NCI-H748 treated with DMSO at 0.1 percent for 48 hours (cell line): ENCODE measurements at regions not wholly inside any gene's neighbourhood (a gene's known extent, or its start where the extent isn't known, plus 50 kb on each side); places are given as distances from the start of the nearest gene placed in this dataset.
"Not testable (repeated sequence)": the region's sequence is repeated elsewhere in the genome, so short reads cannot be mapped to it uniquely, and the experiment has no call there.

ENCODE experiments used
- DNase-seq: peaks from one replicate; lab custom pipeline; 2025; lab: John Stamatoyannopoulos, UW

DNA sequence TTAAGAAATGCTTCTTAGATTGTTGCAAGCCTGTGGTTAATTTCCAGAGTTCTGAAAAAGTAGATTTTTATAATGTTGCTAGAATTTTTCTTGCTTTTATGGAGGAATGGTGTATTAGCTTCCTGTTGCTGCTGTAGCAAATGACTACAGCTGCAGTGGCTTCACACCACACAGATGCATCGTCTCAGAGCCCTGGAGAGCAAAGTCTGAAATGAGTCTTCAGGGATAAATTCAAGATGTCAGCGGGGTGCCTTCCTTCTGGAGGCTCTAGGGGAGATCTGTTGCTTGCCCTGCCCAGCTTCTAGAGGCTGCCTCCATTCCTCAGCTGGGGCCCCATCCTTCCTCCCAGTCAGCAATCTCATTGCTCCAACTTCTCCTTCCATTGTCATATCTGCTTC, 187.8 kb downstream of the ZNF516 start:
- DNase-seq = no peak

DNA sequence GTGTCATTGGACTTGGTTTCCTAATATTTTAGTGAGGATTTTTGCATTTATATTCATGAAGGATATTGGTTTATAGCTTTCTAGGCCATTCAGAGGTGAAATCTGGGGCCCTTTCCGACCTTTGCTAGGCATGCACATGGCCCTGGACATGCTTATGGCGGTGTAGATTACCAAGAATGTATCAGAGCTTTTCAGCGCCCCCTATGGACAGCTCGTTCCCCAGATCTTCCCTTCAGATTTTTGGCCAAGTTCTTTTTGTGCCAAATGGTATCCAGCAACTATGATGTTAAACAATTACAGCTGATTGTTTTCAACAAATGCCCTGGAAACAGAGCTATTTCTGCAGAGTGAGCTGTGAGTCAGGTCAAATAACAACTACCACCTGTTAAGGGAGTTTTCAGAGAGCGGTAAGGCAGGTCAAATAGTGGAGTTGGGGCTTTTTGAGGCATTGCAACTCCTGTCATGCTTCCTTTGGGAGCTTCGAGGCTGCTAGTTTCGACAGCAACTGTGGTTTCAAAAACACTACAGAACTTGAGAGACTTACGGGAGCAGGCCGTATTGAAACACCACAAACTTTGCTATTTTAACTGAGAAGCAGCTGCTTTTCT, 188.3 kb downstream of the ZNF516 start:
- no peak for DNase-seq

DNA sequence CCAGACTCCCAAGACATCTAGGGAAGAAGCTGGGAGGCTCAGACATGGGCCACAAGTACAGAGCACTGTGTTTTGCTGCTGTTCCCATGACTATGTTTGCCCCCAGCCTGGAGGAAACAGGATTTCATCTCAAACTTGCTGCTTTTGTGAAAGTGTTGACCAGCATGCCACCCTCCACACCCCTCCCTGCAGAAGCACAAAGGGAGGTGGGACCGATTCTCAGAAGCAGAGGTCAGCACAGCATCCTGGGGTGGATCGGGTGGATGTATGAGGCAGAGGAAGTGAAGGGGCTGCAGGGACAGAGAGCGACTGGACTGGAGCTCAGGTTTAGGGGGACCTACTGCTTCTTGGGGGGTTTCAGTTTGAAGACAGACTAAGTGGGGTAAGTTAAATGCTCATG, 209.2 kb downstream of the ZNF516 start:
- DNase-seq = no peak

DNA sequence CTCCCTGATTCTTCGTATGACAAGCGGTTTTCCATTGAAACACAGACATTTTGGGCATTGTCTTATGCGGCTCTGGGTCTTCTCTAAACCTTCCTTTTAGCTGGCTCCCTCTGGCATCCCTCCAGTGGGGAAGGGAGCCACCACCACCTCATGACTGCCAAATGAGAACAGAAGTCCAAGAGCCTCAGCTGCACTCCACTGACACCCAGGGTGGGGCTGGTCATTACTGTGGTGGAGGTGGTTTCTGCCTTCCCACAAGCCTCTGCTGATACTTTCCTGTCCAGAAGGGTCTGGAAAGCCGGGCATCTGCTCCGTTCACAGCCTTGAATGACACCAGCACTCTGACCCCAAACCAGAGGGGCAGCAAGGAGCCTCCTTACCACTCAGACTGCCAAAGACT, 213.5 kb downstream of the ZNF516 start:
- no peak for DNase-seq

DNA sequence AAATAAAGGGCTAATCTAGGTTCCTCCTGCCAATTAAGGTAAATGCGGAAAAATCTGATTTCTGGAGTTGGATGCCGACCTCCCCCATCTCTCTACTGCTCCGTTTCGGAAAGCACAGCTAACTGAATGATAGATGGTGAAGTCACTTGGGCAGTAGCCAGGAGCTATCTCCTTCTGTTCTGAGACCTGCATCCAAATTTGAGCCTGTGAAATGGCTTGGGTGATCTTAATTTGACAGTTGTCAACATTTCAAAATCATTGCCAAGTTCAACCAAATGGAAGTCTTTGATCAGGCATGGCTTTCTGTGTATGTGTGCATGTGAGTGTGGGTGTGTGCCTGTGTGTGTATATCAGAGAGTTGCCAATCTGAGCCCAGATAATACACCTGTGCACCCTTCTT, 217.2 kb downstream of the ZNF516 start:
- no peak for DNase-seq

DNA sequence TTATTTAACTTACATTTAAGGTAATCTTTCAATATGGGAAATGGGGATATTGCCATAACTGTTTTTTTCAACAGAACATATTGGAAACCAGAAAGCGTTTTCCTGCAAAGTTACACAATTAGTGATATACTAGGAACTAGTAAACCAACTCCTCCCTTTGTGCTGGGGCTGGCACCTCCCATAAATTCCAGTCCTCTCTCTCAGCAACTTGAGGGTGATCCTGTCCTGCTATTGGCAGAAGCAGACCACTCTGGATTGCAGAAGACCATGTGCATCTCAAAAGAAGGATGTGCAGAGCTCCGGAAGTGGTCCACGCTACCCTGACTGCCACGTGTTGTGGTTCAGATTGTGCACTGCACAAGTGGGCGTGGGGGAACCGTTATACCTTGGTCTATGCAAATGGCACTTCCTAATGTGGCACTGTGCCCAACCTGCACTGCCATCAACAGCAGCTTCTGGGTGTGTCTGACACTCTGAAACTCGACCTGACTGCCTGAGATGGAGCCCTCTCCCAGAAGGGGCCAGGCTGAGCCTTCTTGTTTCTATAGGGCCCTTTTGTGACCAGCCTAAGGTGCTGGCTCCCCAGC, 219.2 kb downstream of the ZNF516 start:
- DNase-seq = no peak

DNA sequence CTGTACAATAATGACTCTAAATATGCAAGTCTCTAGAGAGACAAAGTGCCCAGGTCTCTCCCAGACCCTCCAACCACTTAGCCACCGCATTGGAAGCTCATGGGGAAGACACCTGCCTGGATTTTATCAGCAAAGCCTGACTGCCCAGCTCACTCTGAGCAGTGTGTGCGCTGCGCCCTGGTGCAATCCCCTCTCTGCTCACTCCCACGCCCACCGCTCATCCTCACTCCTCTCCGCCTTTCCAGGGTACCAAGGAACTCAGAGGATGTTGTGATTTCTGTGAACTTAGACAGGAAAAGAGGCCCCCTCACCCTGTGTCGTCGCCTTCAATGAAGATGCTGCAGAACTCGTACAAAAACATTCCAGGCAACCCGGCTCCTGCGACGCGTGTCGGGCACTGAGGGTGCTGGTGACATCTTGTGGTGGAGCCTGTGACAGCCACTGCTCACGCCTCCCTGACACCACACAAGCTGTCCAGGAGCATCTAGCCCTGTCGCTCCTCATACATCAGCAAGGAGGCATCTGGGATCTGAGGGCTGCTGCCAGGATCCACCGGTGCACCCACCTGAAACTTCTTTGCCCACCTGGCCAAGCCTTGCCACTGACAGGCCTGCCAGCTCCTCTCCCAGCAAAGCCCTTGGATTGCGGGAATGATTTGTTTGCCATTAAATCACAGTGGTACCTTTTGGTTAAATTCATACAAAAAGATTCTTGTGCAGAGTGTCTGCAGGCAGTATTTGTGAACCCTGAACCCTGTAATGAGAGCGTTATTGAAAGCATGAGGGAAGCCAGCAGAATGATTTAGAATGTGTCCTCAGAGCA, 220.4 kb downstream of the ZNF516 start:
- DNase-seq = no peak

DNA sequence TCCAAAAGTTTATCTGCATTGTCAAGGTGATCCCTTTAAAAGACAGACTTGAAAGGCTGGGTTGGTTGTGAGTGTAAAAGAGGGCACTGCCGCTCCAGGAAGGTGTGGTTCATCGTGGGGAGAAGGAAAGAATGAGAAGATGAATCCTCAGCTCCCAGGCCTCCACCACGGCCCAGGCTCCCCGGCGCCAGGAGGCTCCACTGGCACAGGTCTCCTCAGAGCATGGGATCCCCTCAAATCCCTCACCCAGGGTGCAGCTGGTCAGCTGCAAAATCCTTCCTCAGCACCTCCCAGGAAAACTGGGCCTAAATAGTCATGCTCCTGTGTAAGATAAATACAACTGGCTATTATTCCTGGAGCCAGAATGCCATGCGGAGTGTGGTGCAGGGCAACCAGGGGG, 221.1 kb downstream of the ZNF516 start:
- no peak for DNase-seq

DNA sequence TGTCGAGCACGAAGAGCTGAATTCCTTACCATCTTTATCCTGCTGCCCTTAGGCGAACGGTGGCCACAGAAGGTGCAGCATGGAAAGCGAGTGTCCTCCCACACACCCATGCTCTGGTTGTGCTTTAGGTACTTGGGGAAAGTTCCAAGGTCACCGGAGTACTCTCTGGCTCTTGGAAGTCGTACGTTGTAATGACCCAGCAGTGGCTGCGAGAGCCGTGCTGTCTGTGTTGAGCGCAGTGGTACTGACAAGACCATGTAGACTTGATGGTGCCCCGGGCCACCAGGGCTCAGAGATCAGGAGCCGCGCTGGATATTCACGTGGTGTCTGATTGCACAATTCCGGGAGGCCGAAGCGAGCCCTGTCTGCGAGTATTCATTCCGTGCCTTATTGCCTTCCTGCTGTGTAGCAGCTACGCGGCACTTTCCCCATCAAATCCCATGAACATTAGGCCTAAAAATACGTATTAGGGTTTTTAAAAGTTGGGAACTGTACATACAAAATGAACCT, 222.0 kb downstream of the ZNF516 start:
- DNase-seq = no peak

DNA sequence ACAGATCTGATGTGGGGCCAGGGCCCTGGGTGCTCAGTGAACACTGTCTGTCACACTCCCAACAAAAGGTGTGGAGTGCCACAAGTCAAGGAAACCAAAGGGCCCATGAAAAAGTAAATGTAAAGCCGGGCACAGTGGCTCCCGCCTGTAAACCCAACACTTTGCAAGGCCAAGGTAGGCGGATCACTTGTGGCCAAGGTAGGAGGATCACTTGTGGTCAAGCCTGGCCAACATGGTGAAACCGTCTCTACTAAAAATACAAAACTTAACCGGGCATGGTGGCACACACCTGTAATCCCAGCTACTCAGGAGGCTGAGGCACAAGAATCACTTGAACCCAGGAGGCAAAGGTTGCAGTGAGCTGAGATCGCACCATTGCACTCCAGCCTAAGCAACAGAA, 227.6 kb downstream of the ZNF516 start:
- DNase-seq = not testable (repeated sequence)

DNA sequence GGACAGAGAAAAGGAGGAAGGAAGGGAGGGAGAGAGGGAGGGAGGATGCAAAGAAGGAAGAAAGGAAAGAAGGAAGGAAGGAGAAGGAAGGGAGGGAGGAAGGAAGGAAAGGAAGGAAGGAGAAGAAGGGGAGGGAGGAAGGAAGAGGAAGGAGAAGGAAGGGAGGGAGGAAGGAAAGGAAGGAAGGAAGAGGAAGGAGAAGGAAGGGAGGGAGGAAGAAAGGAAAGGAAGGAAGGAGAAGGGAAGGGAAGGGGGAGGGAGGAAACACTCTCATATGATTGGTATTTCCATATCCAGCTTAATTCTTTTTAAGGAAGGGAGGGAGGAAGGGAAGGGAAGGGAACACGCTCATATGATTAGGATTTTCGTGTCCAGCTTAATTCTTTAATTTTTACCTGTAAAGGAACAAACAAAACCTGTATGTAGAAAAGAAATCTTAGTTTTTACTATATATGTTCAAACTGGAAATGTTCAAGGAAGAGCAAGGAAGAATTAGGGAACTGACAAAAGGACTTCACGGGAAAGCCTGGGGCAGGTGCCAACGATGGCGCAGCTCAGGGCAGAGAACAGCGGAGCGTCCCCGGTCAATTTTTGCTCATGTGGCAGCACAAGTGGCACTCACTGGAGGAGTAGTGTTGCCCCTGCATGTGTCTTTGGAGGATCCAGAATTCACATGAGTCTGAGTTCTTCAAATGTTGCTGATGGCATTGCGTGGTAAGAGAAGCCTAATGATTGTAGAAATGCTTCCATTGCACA, 228.6 kb downstream of the ZNF516 start:
- no peak for DNase-seq

DNA sequence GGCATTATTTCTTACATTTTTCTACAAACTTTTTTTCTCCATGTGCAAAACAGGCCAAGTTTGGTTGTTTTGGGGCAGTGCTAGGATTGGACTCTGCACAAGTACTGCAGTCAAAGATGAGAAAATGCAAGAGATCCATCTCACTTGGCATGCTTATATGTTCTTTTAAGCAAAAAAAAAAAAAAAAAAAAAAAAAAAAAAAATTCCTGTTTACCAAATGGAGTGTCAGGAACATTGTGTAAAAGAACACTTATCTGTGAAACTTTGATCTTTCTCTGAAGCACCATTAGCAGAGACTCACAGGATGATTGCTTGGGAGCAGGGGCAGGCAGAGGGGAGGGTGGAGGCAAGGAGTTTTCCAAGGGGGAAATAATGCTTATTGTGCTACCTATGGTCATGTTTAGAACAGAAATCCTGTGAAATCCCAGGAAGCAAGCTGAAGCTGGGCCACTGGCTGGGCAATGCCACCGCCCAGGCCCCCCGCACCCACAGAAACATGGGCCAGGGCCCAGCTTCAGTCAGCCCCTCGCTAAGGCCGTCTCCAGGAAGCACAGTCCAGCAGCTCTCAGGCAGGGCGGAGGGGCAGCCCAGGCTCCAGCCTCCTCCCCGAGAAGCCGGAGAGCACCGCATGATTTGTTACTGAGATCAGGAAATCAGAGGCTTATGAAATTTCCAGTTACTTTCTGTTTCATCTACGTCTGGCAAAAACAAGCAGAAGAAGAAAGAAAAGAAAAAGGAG, 229.4 kb downstream of the ZNF516 start:
- no peak for DNase-seq

DNA sequence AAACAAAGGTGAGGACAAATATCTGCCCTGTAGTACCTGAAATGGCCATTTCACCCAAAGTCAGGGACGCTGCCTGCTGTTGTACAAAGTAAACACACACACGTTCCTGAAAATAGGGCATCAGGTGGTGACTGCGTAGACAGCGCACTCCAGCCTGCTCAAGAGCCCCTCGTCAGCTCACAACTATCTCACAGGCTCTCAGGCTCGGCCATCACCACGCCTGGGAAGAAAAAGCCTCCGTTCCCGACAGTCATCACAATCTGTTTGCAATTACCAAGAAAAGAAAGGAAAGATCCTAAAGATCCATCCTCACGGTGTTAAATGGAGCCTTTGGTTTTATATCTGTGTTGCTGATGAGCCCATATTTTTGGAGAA, 230.2 kb downstream of the ZNF516 start:
- no peak for DNase-seq

DNA sequence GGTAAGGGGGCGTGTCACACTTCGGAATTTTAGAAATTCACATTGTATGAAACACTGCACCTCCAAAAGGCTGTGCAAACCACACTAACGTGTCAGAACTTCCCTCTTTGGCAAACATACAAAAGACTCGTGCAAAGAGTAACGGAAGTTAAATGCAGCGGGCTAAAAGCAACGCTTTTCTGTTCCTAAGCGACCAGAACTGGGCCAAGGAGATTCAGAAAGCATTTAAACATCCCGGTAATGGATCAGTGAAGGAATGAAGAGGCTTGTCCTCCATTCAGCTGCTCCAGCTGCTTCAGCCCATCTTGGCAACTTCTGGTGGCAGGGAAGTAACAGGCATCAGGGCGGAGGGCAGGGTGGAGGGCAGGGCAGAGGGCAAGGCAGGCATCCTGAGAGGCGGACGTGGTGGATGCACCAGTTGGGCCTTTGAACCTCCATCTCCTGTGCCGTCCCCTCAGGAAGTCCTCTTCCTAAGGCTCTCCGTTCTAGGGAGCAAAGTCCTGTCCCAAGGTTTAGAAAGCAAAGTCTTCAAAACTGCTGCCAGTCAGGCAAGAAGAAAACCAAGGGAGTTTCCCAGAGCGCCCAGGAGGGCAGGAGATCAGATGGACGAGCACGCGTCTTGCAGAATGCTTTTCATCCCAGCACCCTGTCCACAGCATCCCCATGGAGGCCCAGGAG, 230.7 kb downstream of the ZNF516 start:
- no peak for DNase-seq

DNA sequence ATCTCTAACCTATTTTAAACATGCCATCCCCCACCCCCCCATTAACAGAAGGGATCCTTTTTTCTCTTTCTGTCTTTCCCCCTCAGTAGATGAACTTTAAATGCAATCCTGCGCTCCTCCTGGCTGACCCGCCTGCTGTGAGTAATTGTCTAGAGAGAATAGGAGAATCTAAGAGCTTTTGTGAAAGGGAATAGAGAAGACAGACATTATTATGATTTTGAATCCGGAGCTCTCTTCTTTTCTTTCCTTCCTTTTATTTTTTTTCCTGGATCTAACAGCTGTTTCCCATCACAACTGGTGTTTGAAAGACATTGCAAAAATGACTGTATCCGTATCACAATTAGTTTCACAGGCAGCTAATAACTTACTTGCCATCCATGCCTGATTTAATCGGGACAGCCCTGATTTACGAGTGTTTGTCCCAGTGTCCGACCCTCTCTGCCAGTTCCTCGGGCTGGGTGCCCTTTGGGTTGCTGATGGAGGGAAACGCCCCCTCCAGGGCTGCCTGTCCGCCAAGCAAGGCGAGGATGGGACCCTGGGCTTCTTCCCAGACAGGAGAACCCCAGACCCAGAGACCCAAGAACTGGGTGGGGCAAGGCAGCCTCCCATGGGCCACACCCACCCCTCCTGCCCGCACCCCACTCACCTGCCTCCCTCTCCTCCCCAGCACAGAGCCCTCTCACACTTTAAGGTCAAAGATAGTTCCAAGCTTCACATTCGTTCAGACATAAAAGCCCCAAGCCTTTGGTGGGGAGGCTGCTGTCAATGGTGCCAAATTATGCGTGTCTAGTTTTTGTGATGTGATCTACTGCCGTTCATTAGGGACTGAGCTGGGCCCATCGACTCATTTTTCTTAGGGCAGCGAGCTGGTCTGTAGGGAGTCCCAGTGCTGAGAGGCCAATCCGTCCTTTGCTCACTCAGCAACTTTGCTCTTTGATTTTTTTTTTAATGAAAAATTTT, 231.7 kb downstream of the ZNF516 start:
- DNase-seq = no peak

DNA sequence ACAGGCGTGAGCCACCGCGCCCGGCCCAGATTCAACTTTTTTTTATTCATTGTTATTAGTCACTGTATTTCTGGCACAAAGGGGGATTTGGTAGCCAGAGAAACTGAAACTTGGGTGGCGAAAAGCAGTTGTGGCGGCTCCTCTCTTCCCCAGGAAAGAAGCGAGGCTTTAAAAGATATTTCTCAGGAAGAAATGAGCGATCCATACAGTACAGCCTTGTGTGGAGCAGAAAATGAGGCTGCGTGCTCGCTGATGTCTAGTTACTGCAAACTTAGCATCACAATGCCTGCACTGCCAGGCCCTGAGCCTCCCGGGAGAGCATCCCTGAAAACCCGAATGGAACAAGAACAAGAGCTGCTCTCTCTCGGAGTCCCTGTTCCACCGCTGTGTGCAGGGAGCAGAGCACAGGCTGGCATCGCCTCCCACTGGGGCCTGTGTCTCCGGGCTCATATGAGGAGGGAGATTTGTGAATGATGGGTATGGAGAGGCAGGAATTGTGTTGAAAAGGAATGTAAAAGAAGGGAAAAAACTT, 234.0 kb downstream of the ZNF516 start:
- no peak for DNase-seq

DNA sequence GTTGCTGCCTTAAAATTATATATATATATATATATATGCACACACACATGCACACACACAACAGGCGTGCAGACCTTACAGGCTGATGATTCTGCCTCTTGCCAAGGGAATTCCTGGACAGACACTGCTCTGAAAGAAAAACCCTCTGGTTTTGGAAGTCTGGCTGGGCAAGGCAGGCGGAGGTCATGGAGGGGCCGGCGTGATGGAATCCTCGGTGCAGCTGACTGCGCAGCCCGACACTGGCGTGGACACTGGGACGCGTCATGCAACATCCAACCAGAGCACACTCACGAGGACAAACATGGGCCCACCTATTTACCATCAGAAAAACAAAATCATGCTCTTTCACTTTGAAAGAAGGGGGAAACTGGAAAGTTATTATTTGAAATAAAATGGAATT, 235.3 kb downstream of the ZNF516 start:
- no peak for DNase-seq

DNA sequence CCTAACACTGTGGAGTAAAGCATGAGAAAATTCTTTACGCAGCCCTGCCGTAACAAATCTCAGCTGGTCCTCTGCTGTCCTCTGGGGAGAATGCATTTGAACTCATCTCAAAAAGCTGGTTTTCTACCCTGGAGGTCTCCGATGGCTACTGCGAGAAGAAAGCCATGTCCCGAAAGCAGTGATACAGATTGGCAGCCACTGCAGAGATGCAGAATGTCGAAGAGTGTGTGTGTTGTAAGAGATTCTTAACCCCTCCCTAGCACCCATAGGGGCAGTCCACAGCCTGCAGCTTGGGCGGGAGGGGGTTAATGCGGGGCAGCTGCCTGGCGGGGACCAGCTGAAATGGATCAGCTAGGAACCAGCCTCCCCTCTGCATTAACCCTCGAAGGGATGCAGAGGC, 235.9 kb downstream of the ZNF516 start:
- DNase-seq = no peak

DNA sequence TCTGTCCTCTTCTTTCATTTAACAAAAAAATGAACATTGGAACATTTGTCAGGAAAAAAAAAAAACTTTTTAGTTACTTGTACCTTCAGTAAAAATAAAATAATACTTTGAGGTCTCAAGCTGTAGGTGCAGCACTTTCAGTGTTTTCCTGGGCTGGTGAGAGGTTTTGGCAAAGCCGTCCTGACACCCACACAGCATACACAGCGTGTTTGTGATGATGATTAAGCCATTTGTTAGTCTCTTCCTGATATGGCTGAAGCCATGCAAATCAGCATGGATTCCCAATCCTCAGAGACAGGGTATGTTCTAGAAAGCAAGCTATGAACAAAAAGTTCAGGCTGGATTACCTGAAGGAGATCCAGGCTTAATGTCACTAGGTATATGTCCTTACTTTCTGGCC, 236.8 kb downstream of the ZNF516 start:
- DNase-seq = no peak
